Erythroblast (primary cell): ENCODE measurements at regions not wholly inside any gene's neighbourhood (a gene's known extent, or its start where the extent isn't known, plus 50 kb on each side); places are given as distances from the start of the nearest gene placed in this dataset.

Experiments used
- DNase-seq, 2 experiments: peaks; one replicate each; lab custom pipeline; 2025; lab: John Stamatoyannopoulos, UW
- GATA1 ChIP-seq: IDR thresholded peaks from 2 replicates; pipeline ENCODE4 v1.6.1; 2011; ENCODE audit warnings: low read depth, mild to moderate bottlenecking, control low read depth, low read length, moderate library complexity
- POLR2A ChIP-seq: IDR thresholded peaks from 2 replicates; pipeline ENCODE4 v1.6.1; 2011; ENCODE audit warnings: mild to moderate bottlenecking, low read length

- no peak for DNase-seq
- TF ChIP-seq GATA1 (no peak), POLR2A (no peak)
Observed at GRCh38 chr13:105538346-105538745, 997.1 kb downstream of the EFNB2 start.

- no peak for TF ChIP-seq POLR2A
- TF ChIP-seq GATA1 = no peak
- no peak for DNase-seq
Observed at GRCh38 chr13:105537113-105537512, 998.3 kb downstream of the EFNB2 start.

GRCh38 chr13:105530468-105530867, 1005.0 kb downstream of the EFNB2 start:
- no peak for DNase-seq

GRCh38 chr13:105527127-105527526, 1008.3 kb downstream of the EFNB2 start:
- TF ChIP-seq GATA1 (no peak), POLR2A (no peak)
- DNase-seq = no peak

More at GRCh38 chr13:105530468-105530867, 1005.0 kb downstream of the EFNB2 start:
- TF ChIP-seq GATA1 (no peak), POLR2A (no peak)

GRCh38 chr13:105519771-105520170, 1015.7 kb downstream of the EFNB2 start:
- TF ChIP-seq POLR2A (no peak), GATA1 (no peak)
- no peak for DNase-seq

- TF ChIP-seq GATA1 (no peak), POLR2A (no peak)
- no peak for DNase-seq
Observed at GRCh38 chr13:105518086-105518485, 1017.4 kb downstream of the EFNB2 start.

GRCh38 chr13:105514401-105514800, 1021.1 kb downstream of the EFNB2 start:
- TF ChIP-seq POLR2A (no peak), GATA1 (no peak)
- DNase-seq = no peak

GRCh38 chr13:105513448-105513847, 1022.0 kb downstream of the EFNB2 start:
- no peak for DNase-seq

GRCh38 chr13:105509981-105510762, 1025.3 kb downstream of the EFNB2 start:
- TF ChIP-seq GATA1 (no peak), POLR2A (no peak)

More at GRCh38 chr13:105513448-105513847, 1022.0 kb downstream of the EFNB2 start:
- TF ChIP-seq POLR2A = no peak
- TF ChIP-seq GATA1 = no peak

GRCh38 chr13:105506463-105506862, 1029.0 kb downstream of the EFNB2 start:
- TF ChIP-seq POLR2A = no peak
- TF ChIP-seq GATA1 = no peak
- DNase-seq = no peak

More at GRCh38 chr13:105509981-105510762, 1025.3 kb downstream of the EFNB2 start:
- DNase-seq = no peak

- TF ChIP-seq POLR2A (no peak), GATA1 (no peak)
- no peak for DNase-seq
Observed at GRCh38 chr13:105502193-105502592, 1033.3 kb downstream of the EFNB2 start.

GRCh38 chr13:105497597-105497996, 1037.9 kb downstream of the EFNB2 start:
- TF ChIP-seq GATA1 (no peak), POLR2A (no peak)

GRCh38 chr13:105492216-105492615, 1043.2 kb downstream of the EFNB2 start:
- TF ChIP-seq GATA1 (no peak), POLR2A (no peak)

More at GRCh38 chr13:105497597-105497996, 1037.9 kb downstream of the EFNB2 start:
- no peak for DNase-seq

GRCh38 chr13:105491345-105491744, 1044.1 kb downstream of the EFNB2 start:
- TF ChIP-seq GATA1 (no peak), POLR2A (no peak)
- no peak for DNase-seq

More at GRCh38 chr13:105492216-105492615, 1043.2 kb downstream of the EFNB2 start:
- no peak for DNase-seq
